ACC112 (cell line): ENCODE measurements at regions not wholly inside any gene's neighbourhood (a gene's known extent, or its start where the extent isn't known, plus 50 kb on each side); places are given as distances from the start of the nearest gene placed in this dataset.
A peak's percentile ranks its signal among the peaks of the same experiment; 100 is the strongest.

Experiments
- H2AFZ ChIP-seq: fragments of 200-600 bp; sonication (generic); one replicate; pipeline ENCODE4 v1.6.0; 2017; ENCODE audit warnings: antibody characterized with exemption, low read length; ENCODE audit not compliant: unreplicated experiment
- H3K27ac ChIP-seq: fragments of 200-600 bp; sonication (generic); 2 replicates; pipeline ENCODE4 v1.5.1; 2014; ENCODE audit warnings: low read depth, mild to moderate bottlenecking, antibody characterized with exemption, low read length, moderate library complexity
- H3K27me3 ChIP-seq: fragments of 200-600 bp; sonication (generic); 2 replicates; pipeline ENCODE4 v1.6.1; 2014; ENCODE audit warnings: mild to moderate bottlenecking, antibody characterized with exemption, low read length, moderate library complexity, mixed read lengths; ENCODE audit not compliant: insufficient read depth
- H3K36me3 ChIP-seq: fragments of 200-600 bp; sonication (generic); 2 replicates; pipeline ENCODE4 v1.6.1; 2016; ENCODE audit warnings: mild to moderate bottlenecking, antibody characterized with exemption, low read length, moderate library complexity, mixed read lengths; ENCODE audit not compliant: insufficient read depth
- H3K4me1 ChIP-seq: fragments of 200-600 bp; sonication (generic); one replicate; pipeline ENCODE4 v1.6.1; 2016; ENCODE audit warnings: low read length, mixed read lengths; ENCODE audit not compliant: insufficient read depth, unreplicated experiment, control insufficient read depth
- H3K4me3 ChIP-seq: fragments of 200-600 bp; sonication (generic); 2 replicates; pipeline ENCODE4 v1.5.1; 2014; ENCODE audit warnings: mild to moderate bottlenecking, low read depth, low read length
- H3K79me2 ChIP-seq: fragments of 200-600 bp; sonication (generic); one replicate; pipeline ENCODE4 v1.6.0; 2016; ENCODE audit warnings: low read length; ENCODE audit not compliant: control insufficient read depth, unreplicated experiment, insufficient read depth

- H3K27me3 ChIP-seq: no peaks in the 10 kb centered on the region
- no peak overlapping the region; the same call in 1 of the 2 replicates for H3K27ac ChIP-seq
Observed at GRCh38 chr6:56770011-56770520, 127.4 kb upstream of the DST start.

GRCh38 chr6:56767892-56768531 lies 125.3 kb upstream of the DST start:
- peaks cover 89% of the 10 kb centered on the region for H3K4me1 ChIP-seq
- H3K27me3 ChIP-seq: no peaks in the 10 kb centered on the region
- peaks cover 94% of the 10 kb centered on the region for H3K79me2 ChIP-seq
- no peak overlapping the region for H3K4me3 ChIP-seq
- H2AFZ ChIP-seq: no peak overlapping the region
- H3K36me3 ChIP-seq: no peaks in the 10 kb centered on the region
- peak overlapping the region; percentile 9 for H3K27ac ChIP-seq

More at GRCh38 chr6:56770011-56770520, 127.4 kb upstream of the DST start:
- Histone ChIP-seq H3K4me3 (no peak overlapping the region), H3K4me1 (peaks cover 77% of the 10 kb centered on the region), H3K36me3 (no peaks in the 10 kb centered on the region), H2AFZ (no peak overlapping the region), H3K79me2 (peaks cover 90% of the 10 kb centered on the region)

GRCh38 chr6:56767435-56767834 lies 124.7 kb upstream of the DST start:
- Histone ChIP-seq H2AFZ (no peak overlapping the region), H3K79me2 (peaks cover 94% of the 10 kb centered on the region), H3K36me3 (no peaks in the 10 kb centered on the region), H3K4me3 (no peak overlapping the region), H3K4me1 (peaks cover 83% of the 10 kb centered on the region), H3K27me3 (no peaks in the 10 kb centered on the region), H3K27ac (0 out of 2 replicates have a peak overlapping the region, but pooled peaks have one; percentile 30)

DNA sequence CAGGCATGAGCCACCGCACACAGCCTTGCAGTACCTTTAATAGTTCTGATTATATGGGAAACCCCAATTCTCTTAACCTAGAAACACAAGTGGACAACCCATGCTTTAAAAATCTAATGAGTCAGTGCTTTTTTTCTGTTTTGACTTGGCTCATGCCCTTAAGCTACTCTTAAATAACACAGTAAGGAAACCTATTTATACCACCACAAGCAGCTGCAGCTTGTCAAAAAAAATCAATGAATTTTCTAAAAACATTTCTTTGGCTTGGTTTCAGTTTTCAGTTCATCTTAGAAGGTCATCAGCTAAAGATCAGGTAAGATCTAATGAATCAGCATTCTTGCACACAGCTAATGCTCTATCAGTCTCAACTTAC lies 124.1 kb upstream of the DST start:
- no peak overlapping the region for H3K4me3 ChIP-seq
- H3K79me2 ChIP-seq: peaks cover 94% of the 10 kb centered on the region
- H2AFZ ChIP-seq: no peak overlapping the region
- H3K27me3 ChIP-seq: no peaks in the 10 kb centered on the region
- no peaks in the 10 kb centered on the region for H3K36me3 ChIP-seq
- peak overlapping the region; percentile 30 for H3K27ac ChIP-seq
- peaks cover 76% of the 10 kb centered on the region for H3K4me1 ChIP-seq

DNA sequence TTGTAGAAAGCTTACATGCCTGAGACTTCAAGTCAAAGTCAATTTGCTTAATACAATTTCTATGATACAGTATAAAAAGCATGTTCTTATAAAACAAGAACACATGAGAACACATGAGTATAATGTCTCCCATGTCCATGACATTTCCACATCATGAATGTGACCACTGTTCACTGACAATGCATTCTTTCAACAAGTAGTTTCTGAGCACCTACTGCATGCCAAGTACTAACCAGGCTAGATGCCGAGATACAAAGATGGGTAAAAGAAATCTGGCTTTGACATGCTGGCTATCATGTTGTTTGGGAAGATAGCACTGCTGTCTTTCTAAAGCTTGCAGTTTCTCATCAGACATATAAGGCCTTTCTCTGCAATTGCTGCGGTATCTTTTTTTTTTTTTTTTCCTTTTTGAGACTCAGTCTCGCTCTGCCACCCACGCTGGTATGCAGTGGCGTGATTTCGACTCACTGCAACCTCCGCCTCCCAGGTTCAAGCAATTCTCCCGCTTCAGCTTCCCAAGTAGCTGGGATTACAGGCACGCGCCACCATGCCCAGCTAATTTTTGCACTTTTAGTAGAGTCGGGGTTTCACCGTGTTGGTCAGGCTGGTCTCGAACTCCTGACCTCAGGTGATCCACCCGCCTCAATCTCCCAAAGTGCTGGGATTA lies 123.6 kb upstream of the DST start:
- Histone ChIP-seq H3K4me1 (peaks cover 71% of the 10 kb centered on the region), H3K27ac (0 out of 2 replicates have a peak overlapping the region, but pooled peaks have one; percentile 1)

GRCh38 chr6:56765494-56765893 lies 122.8 kb upstream of the DST start:
- H3K27me3 ChIP-seq: no peaks in the 10 kb centered on the region
- peaks cover 64% of the 10 kb centered on the region for H3K4me1 ChIP-seq
- H2AFZ ChIP-seq: no peak overlapping the region
- no peaks in the 10 kb centered on the region for H3K36me3 ChIP-seq
- peaks cover 99% of the 10 kb centered on the region for H3K79me2 ChIP-seq
- H3K4me3 ChIP-seq: no peak overlapping the region
- H3K27ac ChIP-seq: no peak overlapping the region

More for the DNA sequence above, 123.6 kb upstream of the DST start:
- H3K79me2 ChIP-seq: peaks cover 95% of the 10 kb centered on the region
- H3K36me3 ChIP-seq: no peaks in the 10 kb centered on the region
- no peak overlapping the region for H2AFZ ChIP-seq
- H3K4me3 ChIP-seq: no peak overlapping the region
- no peaks in the 10 kb centered on the region for H3K27me3 ChIP-seq

- Histone ChIP-seq H2AFZ (no peak overlapping the region), H3K27ac (no peak overlapping the region), H3K4me3 (no peak overlapping the region), H3K4me1 (peaks cover 52% of the 10 kb centered on the region), H3K27me3 (no peaks in the 10 kb centered on the region), H3K79me2 (peaks cover 96% of the 10 kb centered on the region), H3K36me3 (no peaks in the 10 kb centered on the region)
Observed at GRCh38 chr6:56764081-56764566, 121.4 kb upstream of the DST start.

- no peaks in the 10 kb centered on the region for H3K27me3 ChIP-seq
- no peak overlapping the region for H3K4me3 ChIP-seq
- no peak overlapping the region for H3K27ac ChIP-seq
- peaks cover 96% of the 10 kb centered on the region for H3K79me2 ChIP-seq
- no peaks in the 10 kb centered on the region for H3K36me3 ChIP-seq
- H2AFZ ChIP-seq: no peak overlapping the region
- H3K4me1 ChIP-seq: peaks cover 54% of the 10 kb centered on the region
Observed at GRCh38 chr6:56761651-56762050, 119.0 kb upstream of the DST start.

DNA sequence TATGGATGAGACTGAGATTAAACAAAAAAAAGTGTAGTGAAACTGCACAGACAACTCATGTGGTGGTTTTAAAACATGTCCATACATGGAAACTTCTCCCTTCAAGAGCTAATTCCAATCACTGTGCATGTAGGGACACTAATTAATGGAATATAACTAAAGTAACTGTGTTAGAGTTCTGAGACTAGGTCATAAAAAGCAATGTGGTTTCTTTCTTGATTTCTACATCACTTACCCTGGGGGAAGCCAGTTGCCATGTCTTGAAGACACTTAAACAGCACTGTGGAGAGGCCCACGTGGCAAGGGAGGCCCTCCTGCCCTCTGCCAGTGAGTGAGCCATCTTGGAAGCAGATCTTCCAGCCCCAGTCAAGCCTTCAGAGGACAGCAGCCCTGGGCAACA lies 118.2 kb upstream of the DST start:
- Histone ChIP-seq H2AFZ (no peak overlapping the region), H3K4me3 (no peak overlapping the region), H3K79me2 (peaks cover 96% of the 10 kb centered on the region), H3K27me3 (no peaks in the 10 kb centered on the region), H3K4me1 (peaks cover 54% of the 10 kb centered on the region), H3K27ac (no peak overlapping the region), H3K36me3 (no peaks in the 10 kb centered on the region)

- Histone ChIP-seq H3K4me1 (peaks cover 52% of the 10 kb centered on the region), H3K79me2 (peaks cover 96% of the 10 kb centered on the region)
Observed at GRCh38 chr6:56759521-56759920, 116.8 kb upstream of the DST start.

GRCh38 chr6:56758553-56758952 lies 115.9 kb upstream of the DST start:
- Histone ChIP-seq H3K36me3 (no peaks in the 10 kb centered on the region), H3K27ac (0 out of 2 replicates have a peak overlapping the region, but pooled peaks have one; percentile 18), H3K27me3 (no peaks in the 10 kb centered on the region), H3K4me3 (no peak overlapping the region), H3K79me2 (peaks cover 96% of the 10 kb centered on the region), H3K4me1 (peaks cover 52% of the 10 kb centered on the region), H2AFZ (no peak overlapping the region)

More at GRCh38 chr6:56759521-56759920, 116.8 kb upstream of the DST start:
- Histone ChIP-seq H3K27me3 (no peaks in the 10 kb centered on the region), H3K36me3 (no peaks in the 10 kb centered on the region), H3K27ac (no peak overlapping the region), H2AFZ (no peak overlapping the region), H3K4me3 (no peak overlapping the region)
